BLaER1 (cell line): ENCODE measurements at regions not wholly inside any gene's neighbourhood (a gene's known extent, or its start where the extent isn't known, plus 50 kb on each side); places are given as distances from the start of the nearest gene placed in this dataset.

Experiments
- H3K27ac ChIP-seq: shearing (Covaris generic); formaldehyde crosslinking; 2 replicates; pipeline ENCODE4 v1.8.1; 2022
- H3K27me3 ChIP-seq: shearing (Covaris generic); formaldehyde crosslinking; 2 replicates; pipeline ENCODE4 v1.8.1; 2022
- H3K36me3 ChIP-seq: shearing (Covaris generic); formaldehyde crosslinking; 2 replicates; pipeline ENCODE4 v1.8.1; 2022
- H3K4me1 ChIP-seq: shearing (Covaris generic); formaldehyde crosslinking; 2 replicates; pipeline ENCODE4 v1.8.1; 2022
- H3K4me2 ChIP-seq: shearing (Covaris generic); formaldehyde crosslinking; 2 replicates; pipeline ENCODE4 v1.8.1; 2022
- H3K4me3 ChIP-seq: shearing (Covaris generic); formaldehyde crosslinking; 2 replicates; pipeline ENCODE4 v1.8.1; 2022
- H3K9ac ChIP-seq: shearing (Covaris generic); formaldehyde crosslinking; 2 replicates; pipeline ENCODE4 v1.8.1; 2022
- H3K9me3 ChIP-seq: shearing (Covaris generic); formaldehyde crosslinking; 2 replicates; pipeline ENCODE4 v1.8.1; 2022
- H4K20me1 ChIP-seq: shearing (Covaris generic); formaldehyde crosslinking; 2 replicates; pipeline ENCODE4 v1.8.1; 2022
- Cebpa-rat ChIP-seq: shearing (Covaris generic); IDR thresholded peaks from 2 replicates; pipeline ENCODE4 v1.8.1; 2022

- H3K9ac ChIP-seq: no peak overlapping the region
- peak overlapping the region; percentile 30; the same call in 1 of the 2 replicates for H3K4me2 ChIP-seq
- no peaks in the 10 kb centered on the region for H3K9me3 ChIP-seq
- no peaks in the 10 kb centered on the region for H4K20me1 ChIP-seq
- H3K4me1 ChIP-seq: peaks cover 11% of the 10 kb centered on the region
- no peak overlapping the region for H3K27ac ChIP-seq
- no peak overlapping the region for H3K4me3 ChIP-seq
- no peak for TF ChIP-seq Cebpa-rat
- no peaks in the 10 kb centered on the region for H3K27me3 ChIP-seq
- no peaks in the 10 kb centered on the region for H3K36me3 ChIP-seq
Measured at GRCh38 chr6:4350567-4351519, 215.5 kb upstream of the ECI2 start.

- Histone ChIP-seq H3K36me3 (no peaks in the 10 kb centered on the region), H3K4me2 (no peak overlapping the region), H3K9ac (no peak overlapping the region), H3K27ac (no peak overlapping the region), H3K4me3 (no peak overlapping the region), H3K27me3 (no peaks in the 10 kb centered on the region), H3K9me3 (no peaks in the 10 kb centered on the region), H3K4me1 (peaks cover 16% of the 10 kb centered on the region), H4K20me1 (no peaks in the 10 kb centered on the region)
- no peak for TF ChIP-seq Cebpa-rat
Measured at GRCh38 chr6:4349931-4350330, 214.6 kb upstream of the ECI2 start.

DNA sequence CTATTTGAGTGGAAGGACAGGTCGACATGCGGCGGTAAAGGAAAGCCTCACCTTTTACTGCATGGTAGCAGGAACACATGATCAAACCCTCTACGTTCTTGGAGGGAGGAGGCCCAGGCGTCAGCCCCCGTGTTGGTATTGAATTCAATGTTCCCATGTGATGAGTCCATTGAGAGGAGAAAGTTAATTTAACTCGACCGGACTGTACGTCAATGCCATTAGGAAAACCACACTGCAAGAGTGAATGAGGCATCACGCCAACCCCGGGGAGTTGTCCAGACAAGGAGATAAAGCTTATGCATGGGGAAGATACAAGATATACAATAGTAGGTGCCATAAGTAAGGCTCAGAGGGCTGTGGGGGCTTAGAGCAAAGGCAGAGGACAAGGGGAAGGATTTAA lies 213.9 kb upstream of the ECI2 start:
- Histone ChIP-seq H3K4me2 (no peak overlapping the region), H3K9ac (no peak overlapping the region), H3K36me3 (no peaks in the 10 kb centered on the region), H3K27ac (no peak overlapping the region), H3K4me1 (peaks cover 22% of the 10 kb centered on the region), H3K4me3 (no peak overlapping the region), H3K27me3 (no peaks in the 10 kb centered on the region), H3K9me3 (no peaks in the 10 kb centered on the region), H4K20me1 (no peaks in the 10 kb centered on the region)
- no peak for TF ChIP-seq Cebpa-rat

GRCh38 chr6:4348462-4349112 lies 213.2 kb upstream of the ECI2 start:
- Histone ChIP-seq H3K4me1 (peaks cover 30% of the 10 kb centered on the region), H3K27me3 (no peaks in the 10 kb centered on the region), H3K9me3 (no peaks in the 10 kb centered on the region), H3K4me3 (no peak overlapping the region), H3K36me3 (no peaks in the 10 kb centered on the region), H3K4me2 (no peak overlapping the region), H3K27ac (no peak overlapping the region), H4K20me1 (no peaks in the 10 kb centered on the region), H3K9ac (no peak overlapping the region)
- TF ChIP-seq Cebpa-rat: no peak

- H3K4me2 ChIP-seq: no peak overlapping the region
- no peaks in the 10 kb centered on the region for H3K9me3 ChIP-seq
- no peaks in the 10 kb centered on the region for H3K36me3 ChIP-seq
- no peaks in the 10 kb centered on the region for H3K27me3 ChIP-seq
- H3K4me3 ChIP-seq: no peak overlapping the region
- H3K27ac ChIP-seq: no peak overlapping the region
- H3K9ac ChIP-seq: no peak overlapping the region
- peaks cover 36% of the 10 kb centered on the region for H3K4me1 ChIP-seq
- no peak for TF ChIP-seq Cebpa-rat
- H4K20me1 ChIP-seq: no peaks in the 10 kb centered on the region
Measured at GRCh38 chr6:4347877-4348276, 212.5 kb upstream of the ECI2 start.

DNA sequence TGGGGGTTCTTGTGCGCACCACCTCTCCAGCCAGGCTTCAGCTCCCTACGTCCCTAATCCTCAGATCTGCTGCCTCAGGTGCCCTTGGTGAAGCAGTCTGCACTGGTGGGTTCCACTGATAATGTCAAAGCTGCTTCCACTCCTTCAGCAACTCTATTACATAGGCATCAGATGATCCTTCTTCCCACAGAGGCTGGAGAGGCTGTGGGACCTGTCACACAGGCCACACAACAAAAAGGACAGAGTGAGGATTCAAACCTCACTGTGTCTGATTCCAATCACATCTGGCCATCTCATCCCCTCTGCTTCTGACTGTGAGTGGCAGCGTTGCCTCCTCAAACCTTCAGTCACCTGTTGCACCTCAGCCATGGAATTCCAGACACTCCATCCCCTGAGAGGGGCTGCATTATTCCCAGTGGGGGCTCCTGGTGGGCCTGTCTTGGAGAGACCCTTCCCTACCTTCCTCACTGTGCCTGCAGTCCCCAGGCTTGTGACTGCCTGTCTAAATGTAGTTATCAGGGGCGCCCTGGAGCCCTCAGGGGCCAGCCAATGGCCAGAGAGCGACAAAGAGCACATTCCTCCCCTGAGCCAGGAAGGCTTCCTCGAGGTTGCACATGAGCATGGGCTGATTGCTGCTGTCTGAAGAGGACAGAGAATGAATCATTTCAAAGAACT lies 211.4 kb upstream of the ECI2 start:
- Histone ChIP-seq H4K20me1 (no peaks in the 10 kb centered on the region), H3K36me3 (no peaks in the 10 kb centered on the region), H3K4me1 (peaks cover 36% of the 10 kb centered on the region), H3K9ac (no peak overlapping the region), H3K9me3 (no peaks in the 10 kb centered on the region), H3K4me2 (no peak overlapping the region), H3K27me3 (no peaks in the 10 kb centered on the region), H3K4me3 (no peak overlapping the region), H3K27ac (no peak overlapping the region)
- TF ChIP-seq Cebpa-rat: no peak

- Histone ChIP-seq H3K4me2 (no peak overlapping the region), H3K9ac (no peak overlapping the region), H3K4me1 (peaks cover 32% of the 10 kb centered on the region), H3K9me3 (no peaks in the 10 kb centered on the region), H4K20me1 (no peaks in the 10 kb centered on the region), H3K4me3 (no peak overlapping the region), H3K27me3 (no peaks in the 10 kb centered on the region), H3K36me3 (no peaks in the 10 kb centered on the region), H3K27ac (no peak overlapping the region)
- no peak for TF ChIP-seq Cebpa-rat
Measured at GRCh38 chr6:4345543-4345942, 210.2 kb upstream of the ECI2 start.

GRCh38 chr6:4344317-4344899 lies 209.0 kb upstream of the ECI2 start:
- Histone ChIP-seq H3K9me3 (no peaks in the 10 kb centered on the region), H3K4me1 (peaks cover 29% of the 10 kb centered on the region), H3K9ac (no peak overlapping the region), H3K27ac (no peak overlapping the region), H3K4me2 (peak overlapping the region; percentile 47), H3K27me3 (no peaks in the 10 kb centered on the region), H3K4me3 (no peak overlapping the region), H4K20me1 (no peaks in the 10 kb centered on the region), H3K36me3 (no peaks in the 10 kb centered on the region)
- TF ChIP-seq Cebpa-rat: no peak

GRCh38 chr6:4342407-4343137 lies 207.2 kb upstream of the ECI2 start:
- Histone ChIP-seq H3K4me2 (no peak overlapping the region), H3K27me3 (no peaks in the 10 kb centered on the region), H3K36me3 (no peaks in the 10 kb centered on the region), H4K20me1 (no peaks in the 10 kb centered on the region), H3K27ac (no peak overlapping the region), H3K4me1 (peaks cover 29% of the 10 kb centered on the region), H3K9ac (no peak overlapping the region), H3K4me3 (no peak overlapping the region), H3K9me3 (no peaks in the 10 kb centered on the region)
- no peak for TF ChIP-seq Cebpa-rat
